Amniotic stem cell (primary cell): ENCODE measurements at regions not wholly inside any gene's neighbourhood (a gene's known extent, or its start where the extent isn't known, plus 50 kb on each side); places are given as distances from the start of the nearest gene placed in this dataset.
"Not testable (repeated sequence)": the region's sequence is repeated elsewhere in the genome, so short reads cannot be mapped to it uniquely, and the experiment has no call there.

Experiments
- DNase-seq: peaks from one replicate; lab custom pipeline; 2025; lab: John Stamatoyannopoulos, UW

DNA sequence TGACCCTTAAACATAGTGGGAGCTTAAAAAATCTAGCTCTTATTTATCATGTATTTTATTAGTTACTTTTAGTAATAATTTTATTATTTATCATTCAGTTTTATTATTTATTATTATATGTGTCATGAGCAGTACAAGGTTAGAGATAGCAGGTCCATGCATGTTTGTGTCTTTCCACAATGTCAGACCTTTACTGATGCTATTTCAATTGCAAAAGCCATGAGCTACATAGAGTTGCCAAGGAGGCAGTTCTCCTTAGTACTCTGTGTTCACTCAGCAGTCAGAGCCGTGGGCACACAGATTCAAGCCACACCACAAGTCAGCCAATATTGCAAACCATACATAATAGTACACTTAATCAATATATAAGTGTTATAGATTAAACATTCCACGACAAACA, 157.9 kb upstream of the NTRK2 start:
- no peak for DNase-seq

DNA sequence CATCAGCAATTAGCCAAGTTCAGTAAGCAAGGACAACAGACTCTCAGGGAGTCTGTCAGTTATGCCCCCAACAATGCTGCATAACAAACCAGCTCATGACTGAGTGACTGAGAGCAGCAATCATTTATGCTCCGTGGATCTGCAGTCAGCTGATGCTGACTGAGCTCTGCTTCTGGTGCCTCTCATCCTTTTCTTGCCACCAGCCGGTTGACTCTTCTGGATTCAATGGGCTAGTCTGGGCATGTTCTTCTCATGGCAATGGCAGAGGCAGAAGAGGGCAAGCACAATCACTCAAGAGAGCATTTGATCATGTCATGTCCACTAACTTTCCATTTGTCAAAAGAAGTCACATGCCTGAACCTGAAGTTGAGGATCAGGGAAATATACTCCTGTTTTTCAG, 157.0 kb upstream of the NTRK2 start:
- DNase-seq: no peak

DNA sequence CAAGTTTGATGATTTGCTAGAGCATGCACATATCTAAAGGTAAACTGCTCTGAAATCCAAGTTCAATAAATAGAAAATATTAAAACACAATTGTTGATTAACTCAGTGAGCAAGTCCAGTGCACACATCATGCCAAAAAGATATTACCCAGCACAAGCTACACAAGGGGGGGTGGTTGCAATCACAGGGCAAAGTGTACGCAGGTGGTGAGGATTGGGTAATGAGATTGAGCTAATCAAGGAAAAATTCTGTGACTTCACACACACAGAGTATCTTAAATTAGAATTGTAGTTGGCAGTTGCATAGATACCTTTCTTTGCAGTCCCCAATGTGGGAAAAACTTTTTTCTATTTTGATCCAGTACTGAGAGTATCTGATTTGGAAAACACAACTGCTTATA, 156.1 kb upstream of the NTRK2 start:
- no peak for DNase-seq

DNA sequence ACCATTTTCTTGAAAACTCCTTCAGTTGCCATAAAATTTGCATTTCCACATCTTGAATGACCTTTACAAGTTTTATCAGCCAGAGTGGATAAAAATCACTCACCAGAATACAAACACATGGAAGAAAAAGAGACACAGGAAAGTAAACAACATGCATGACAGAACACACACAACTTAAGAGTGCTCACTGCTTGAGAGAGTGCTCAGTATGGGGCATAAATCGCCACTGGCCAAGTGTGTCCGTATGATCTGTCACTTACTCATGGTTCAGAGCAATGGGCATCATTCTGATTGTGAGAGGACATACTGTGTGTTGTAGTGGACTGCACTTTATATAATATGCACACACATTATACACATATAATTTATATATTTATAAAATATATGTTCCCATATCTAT, 155.6 kb upstream of the NTRK2 start:
- DNase-seq: no peak

DNA sequence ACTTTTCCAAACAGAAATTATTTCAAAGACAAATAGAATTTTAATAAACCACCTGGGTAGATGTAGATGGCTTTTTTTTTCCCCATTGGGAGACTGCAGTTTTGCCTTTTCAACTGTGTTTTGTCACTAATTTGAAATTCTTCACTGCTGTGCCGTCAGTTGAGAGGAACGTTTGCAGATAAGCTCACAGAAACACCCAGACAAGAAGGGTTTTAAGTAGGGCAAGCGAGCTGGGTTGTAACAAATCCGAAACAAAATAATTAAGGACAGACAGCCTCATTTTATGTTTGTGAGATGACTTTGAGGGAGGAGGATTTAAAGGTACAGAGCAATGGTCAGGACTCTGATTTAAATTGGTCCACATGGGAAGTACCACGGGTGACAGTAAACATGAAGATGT, 155.1 kb upstream of the NTRK2 start:
- DNase-seq: no peak

DNA sequence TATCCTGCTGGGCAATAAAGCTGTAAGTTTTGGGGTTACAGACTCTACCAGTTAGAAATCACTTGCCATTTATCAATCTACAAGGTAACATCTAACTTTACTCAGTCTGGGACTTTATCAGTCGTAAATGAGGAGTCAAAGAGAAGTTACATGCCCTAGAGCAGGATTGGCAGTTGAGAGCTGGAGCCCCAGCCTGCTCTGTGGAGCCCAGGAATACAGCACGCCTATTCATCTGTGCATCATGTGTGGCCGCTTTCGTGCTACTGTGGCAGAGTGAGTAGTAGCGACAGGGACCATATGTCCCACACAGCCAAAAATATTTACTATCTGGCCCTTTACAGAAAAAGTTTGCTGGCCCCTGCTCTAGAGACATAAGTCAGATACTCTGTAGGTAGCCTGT, 152.5 kb upstream of the NTRK2 start:
- no peak for DNase-seq

DNA sequence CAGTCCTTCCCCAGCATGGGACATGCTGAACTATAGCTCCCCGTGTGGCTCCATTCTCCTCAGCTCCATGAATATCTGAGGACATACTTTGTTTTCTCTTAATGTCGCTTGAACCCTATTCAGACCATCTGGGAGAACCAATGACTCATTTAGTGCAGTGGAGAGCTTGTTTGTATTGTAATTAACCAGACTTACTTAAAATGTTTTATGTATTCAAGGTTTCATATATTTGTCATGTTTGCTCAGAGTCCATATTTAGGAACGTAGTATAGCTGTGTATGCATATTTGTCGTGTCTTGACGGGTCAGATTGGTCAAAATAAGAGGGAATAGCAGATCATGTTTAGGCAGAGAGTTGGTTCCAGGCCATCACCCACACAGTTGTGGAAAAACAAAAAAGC, 150.1 kb upstream of the NTRK2 start:
- DNase-seq: no peak

DNA sequence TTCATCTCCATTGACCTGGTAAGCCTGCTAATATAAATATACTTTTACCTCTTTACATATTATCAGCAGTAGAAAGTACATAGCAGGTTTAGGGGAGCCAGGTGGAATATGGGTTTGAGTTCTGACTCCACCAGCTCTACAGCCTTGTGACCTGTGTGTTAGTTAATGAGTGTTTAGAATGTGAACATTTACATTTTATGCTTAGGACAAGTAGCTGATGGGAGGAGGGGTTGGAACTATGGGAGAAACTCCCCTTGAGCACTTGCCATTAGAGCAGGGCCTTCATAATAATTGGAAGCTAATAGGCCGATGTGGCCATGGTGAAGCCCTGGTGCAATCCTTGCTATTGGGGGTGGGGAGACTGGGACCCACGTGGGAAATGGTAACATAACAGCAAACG, 148.3 kb upstream of the NTRK2 start:
- DNase-seq: no peak

DNA sequence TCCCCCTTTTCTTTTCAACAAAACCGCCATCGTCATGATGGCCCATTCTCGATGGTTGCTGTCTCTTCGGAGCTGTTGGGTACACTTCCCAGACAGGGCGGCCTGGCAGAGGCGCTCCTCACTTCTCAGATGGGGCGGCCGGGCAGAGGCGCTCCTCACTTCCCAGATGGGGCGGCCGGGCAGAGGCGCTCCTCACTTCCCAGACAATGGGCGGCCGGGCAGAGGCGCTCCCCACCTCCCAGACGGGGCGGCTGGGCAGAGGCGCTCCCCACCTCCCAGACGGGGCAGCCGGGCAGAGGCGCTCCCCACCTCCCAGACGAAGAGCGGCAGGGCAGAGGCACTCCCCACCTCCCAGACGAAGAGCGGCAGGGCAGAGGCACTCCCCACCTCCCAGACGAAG, 143.3 kb upstream of the NTRK2 start:
- DNase-seq: not testable (repeated sequence)

DNA sequence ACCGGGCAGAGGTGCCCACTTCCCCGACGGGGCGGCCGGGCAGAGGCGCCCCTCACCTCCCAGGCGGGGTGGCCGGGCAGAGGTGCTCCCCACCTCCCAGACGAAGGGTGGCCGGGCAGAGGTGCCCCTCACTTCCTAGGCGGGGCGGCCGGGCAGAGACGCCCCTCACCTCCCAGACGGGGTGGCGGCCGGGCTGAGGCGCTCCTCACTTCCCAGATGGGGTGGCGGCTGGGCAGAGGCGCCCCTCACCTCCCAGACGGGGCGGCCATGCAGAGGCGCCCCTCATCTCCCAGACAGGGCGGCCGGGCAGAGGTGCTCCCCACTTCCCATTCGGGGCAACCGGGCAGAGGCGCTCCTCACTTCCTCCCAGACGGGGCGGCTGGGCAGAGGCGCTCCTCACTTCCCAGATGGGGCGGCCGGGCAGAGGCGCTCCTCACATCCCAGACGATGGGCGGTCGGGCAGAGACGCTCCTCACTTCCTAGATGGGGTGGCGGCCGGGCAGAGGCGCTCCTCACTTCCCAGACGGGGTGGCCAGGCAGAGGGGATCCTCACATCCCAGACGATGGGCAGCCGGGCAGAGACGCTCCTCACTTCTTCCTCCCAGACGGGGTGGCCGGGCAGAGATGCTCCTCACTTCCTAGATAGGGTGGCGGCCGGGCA, 142.3 kb upstream of the NTRK2 start:
- not testable (repeated sequence) for DNase-seq

DNA sequence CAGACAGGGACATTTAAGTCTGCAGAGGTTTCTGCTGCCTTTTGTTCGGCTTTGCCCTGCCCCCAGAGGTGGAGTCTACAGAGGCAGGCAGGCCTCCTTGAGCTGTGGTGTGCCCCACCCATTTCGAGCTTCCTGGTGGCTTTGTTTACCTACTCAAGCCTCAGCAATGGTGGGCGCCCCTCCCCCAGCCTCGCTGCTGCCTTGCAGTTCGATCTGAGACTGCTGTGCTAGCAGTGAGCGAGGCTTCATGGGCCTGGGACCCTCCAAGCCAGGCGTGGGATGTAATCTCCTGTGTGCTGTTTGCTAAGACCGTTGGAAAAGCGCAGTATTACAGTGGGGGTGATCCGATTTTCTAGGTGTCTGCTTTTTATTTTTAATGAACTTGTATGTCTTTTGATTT, 133.6 kb upstream of the NTRK2 start:
- DNase-seq: not testable (repeated sequence)

DNA sequence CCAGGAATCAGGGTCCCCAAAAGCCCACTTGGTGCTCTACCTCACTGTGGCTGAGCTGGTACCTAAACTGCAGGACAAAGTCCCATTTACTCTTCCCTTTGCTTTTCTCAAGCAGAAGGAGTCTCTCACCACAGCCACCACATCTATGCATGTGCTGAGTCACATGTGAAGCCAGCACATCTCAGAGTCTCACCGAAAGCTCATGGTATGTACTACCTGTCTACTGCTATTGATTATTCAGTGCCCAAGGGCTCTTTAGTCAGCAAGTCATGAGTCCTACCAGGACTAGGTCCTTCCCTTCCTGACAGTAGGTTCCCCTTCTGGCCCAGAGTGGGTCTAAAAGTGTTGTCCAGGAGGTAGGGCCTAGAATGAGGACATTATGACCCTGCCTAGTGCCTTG, 130.7 kb upstream of the NTRK2 start:
- no peak for DNase-seq

DNA sequence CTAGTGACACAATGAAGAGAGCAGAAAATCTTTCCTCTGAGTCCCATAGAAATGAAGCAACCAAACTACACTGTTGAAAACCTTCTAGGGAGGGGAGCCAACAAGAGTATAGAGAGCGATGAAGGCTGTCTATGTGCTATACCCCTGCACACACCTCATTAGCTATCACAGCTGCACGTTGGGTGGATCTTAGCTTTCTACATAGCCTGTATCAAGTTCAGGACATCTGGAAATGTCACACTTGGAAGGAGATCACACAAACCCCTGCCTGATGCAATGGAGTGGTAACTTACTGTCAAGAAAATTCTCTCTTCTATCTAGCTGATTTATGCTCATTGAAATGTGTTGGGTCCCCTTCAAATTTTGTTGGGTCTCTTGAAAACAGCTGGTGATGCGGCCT, 127.0 kb upstream of the NTRK2 start:
- no peak for DNase-seq

DNA sequence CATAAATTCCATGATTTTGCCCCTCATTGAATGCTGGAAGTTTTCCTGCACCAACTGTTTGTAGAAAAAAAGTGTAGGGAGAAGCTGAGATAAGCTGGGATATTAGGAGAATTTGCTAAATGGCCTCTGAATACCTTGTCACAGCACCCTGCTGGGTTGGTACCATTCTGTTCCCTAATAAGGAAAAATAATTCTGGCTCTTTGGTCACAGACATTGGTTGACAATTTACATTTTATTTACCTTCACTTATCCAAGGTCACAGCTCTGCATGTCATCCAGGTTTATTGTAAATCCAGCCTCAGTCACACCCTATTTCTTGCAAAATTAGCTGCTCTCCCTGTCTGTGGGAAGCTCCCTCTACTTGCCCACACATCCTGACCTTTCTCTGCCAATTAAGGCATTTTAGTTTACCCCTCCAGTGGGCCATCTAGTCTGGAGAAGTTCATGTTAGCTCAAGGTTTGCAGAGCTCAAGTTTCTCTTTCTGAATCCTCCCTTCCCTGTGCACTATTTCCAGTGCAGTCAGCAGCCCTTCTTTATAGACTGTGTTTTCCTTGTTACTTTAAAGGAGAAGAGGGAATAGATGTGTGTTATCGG, 115.4 kb upstream of the NTRK2 start:
- no peak for DNase-seq

DNA sequence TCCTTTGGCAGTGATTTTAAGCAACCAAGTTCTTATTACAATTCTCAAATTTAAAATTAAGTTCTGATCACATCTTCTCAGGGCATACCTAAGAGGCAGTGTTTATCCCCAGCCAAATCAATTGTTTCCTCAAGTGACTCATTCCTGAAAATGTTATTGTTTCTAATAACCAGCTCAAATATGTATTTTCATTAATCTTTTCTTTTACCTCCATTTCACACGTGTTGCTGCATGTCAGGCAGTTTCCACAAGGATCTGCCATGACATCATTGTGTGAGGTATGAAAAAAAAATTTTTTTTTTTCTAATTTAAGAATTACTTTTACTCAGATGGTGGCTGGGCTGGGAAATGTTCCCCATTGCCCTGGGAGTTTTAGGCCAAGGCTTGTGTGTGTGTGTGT, 113.0 kb upstream of the NTRK2 start:
- DNase-seq: no peak

DNA sequence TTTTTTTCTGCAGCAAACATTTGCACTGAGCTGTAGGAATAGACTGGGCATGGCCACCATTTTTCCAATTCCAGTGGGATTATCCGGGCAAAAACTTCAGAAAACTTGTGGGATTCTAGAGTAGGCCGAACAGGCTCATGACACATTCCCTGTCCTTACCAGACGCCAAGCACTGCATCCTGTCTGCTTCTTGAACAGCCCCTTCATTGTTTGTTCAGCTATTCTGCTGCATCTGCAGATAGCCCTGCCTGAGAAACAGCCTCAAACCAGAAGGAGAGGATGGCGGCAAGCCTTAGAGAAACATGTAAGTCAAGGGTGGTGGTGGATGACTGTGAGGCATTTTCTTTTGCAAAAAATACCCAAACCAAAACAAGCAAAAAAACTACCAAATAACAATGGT, 111.8 kb upstream of the NTRK2 start:
- DNase-seq: no peak

DNA sequence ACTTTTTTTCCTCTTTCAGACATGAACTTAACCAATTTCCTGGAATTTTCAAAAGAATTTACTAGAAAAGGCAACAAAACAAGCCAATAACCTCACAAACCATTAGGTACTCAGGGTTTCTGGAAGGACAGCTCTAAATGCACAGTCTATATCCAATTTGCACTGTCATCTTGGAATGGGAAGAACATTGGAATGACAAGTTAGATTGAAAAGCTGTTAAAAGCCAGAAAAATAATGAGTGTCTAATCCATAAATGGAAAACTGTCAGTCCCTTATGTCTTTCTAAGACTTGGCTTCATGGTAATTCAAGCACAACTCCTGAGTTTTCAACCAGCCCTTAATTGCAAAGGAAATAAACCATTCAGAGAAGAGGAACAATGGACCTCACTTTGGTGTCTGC, 105.8 kb upstream of the NTRK2 start:
- DNase-seq: no peak

DNA sequence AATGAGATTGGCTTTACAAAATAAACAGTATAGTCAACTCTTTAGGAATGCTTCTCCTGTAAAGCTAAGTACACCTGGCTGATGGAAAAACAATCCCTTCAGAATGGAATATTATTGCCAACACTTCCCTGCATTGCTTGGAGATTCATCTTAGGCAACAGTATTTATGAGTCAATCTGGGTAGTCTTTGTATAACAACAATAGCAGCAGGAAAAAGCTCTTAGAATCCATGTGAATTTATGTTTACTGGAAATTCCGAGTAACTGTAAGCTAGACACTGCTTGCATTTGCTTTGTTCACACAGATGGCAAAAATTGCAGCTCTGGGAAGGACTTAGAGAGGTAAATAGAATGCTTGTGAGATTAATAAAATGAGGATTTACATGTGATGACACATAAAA, 101.7 kb upstream of the NTRK2 start:
- no peak for DNase-seq

DNA sequence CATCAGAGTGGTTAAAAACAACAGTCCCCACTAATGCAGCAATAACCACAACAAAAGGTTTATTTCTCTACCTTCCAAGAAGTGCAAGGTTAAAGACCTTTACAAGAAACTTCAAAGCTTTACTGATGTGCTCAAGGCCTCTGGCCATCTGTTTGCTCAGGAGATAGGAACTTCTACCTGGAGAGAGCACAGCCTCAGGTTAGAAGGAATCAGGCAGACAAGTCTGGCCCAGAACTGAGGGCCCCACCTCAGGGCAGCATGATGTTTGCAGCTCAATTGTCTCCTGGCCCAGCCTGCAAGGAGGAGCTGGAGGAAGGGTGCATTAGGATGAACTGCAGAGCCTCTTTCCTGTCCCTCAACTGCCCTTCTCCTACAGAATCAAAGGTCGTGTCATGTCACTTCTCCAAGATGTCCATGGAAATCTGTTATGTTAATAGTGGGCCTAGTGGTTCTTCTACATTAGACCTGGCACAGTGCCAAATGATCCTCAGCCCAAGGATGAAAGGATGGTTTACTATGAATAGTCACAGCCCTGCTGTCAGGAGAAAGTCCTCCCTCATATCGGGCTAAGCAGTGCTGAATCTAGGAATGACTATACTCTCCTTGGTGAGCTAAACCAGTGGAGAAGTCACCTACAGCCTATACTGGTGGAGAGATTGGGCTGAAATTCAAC, 98.9 kb upstream of the NTRK2 start:
- no peak for DNase-seq

DNA sequence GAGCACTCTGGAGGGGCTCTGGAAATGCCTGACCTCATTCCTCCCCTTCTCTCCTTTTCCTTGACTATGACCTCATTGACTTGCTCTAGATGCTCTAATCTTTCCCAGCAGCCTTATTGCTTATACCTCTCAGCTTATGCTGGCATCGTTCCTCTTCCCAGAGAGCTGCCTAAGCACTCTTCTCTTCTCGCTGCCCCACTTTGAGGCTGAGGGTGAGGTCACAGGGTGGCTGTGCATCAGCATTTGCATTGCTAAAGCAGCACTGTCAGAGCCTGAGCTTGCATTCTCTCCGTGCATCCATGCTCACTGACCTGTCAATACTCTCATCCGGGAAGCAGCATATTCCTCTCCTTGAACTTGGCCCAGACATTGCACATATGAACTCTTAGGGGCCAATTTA, 96.4 kb upstream of the NTRK2 start:
- DNase-seq: no peak

DNA sequence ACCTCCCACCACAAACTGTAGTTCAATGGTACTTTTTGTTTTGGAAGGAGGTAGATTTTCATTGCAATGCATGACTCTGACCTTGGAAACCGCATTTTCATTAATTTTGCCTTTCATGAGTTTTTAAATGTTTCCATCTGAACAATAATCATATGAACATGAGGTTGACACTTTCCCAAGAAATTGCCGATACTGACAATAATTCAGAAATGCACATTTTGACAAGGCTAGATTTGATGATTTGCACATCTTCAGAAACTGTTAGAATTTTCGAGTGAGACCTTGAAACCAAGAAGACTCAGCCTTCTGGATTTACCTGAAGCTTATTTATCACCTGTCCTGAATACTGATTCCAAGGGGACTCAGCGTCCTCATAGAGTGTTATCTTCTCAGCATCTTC, 93.8 kb upstream of the NTRK2 start:
- no peak for DNase-seq

DNA sequence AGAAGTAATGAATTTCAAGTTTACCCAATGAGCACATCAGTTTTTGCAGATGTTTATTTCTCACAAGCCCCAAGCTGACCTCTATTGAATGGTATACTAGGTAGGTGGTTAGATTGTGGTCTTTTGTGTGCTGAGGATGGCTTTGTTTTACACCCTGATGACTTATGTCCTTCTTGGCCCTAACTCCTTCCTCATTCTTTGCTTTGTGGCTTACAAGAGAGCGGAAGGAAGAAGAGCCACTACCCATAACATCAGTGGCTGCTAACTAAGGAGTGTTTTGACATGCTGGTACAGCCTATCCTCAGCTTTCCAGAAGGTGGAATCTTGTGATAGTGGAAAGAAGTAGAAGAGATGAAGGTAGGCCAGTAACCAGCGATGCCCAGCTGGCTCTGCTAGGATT, 85.7 kb upstream of the NTRK2 start:
- DNase-seq: no peak

DNA sequence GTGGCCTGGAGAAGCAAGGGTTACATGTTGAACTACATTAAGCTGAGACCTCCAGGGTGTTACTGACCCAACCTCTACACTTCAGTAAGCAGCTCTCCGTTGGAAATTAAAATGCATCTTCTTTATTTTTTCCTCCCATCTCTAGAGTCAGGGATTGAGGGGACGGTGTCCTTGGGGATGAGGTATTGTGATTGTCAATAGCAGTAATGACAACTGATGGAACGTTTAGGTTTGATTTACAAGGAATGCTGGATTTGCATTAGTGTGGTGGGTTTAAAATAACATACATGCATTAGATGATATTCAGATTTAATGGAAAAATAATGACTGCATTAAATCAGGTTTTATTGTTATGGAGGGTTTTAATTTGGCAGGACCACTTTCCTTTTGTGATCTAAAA, 82.9 kb upstream of the NTRK2 start:
- no peak for DNase-seq

DNA sequence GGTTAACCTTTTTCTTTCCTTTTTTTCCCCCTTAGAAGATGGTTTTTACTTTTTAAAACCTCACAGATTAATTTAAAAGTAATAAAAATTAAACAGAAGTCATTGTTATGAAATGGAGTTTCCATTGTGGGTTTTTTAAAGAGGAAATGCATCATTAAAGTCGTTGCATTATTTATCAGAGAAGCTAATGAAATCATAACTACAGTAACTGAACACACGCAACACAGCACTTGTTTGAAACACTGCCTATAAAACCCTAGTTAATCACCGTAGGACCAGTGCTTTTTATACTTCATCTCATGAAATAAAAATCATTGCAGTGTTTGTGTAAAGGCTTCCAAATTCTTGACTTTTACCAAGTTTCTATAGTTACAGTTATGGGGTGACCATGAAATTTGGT, 82.4 kb upstream of the NTRK2 start:
- no peak for DNase-seq
